GM11168 (cell line): ENCODE measurements at regions not wholly inside any gene's neighbourhood (a gene's known extent, or its start where the extent isn't known, plus 50 kb on each side); places are given as distances from the start of the nearest gene placed in this dataset.
"Not testable (repeated sequence)": the region's sequence is repeated elsewhere in the genome, so short reads cannot be mapped to it uniquely, and the experiment has no call there.

Experiments
- in situ Hi-C: fragments of 300-500 bp; cut with MboI; formaldehyde crosslinking; loops from one replicate; pipeline ENCODE4 v1.12.0; 2022; ENCODE audit warnings: low sequenced_read_pairs; ENCODE audit not compliant: unreplicated experiment

- in situ Hi-C loops: not testable (repeated sequence)
Measured at GRCh38 chr10:125518397-125518796, 164.6 kb downstream of the TEX36 start.

- in situ Hi-C loops: no loop called here
Measured at GRCh38 chr10:125515571-125515970, 167.4 kb downstream of the TEX36 start.

GRCh38 chr10:125514206-125515162 is 168.5 kb downstream of the TEX36 start:
- in situ Hi-C loops: no loop called here

- in situ Hi-C loops: no loop called here
Measured at GRCh38 chr10:125513429-125514182, 169.4 kb downstream of the TEX36 start.

GRCh38 chr10:125510998-125511397 is 172.0 kb downstream of the TEX36 start:
- in situ Hi-C loops: no loop called here

GRCh38 chr10:125505648-125506047 is 177.3 kb downstream of the TEX36 start:
- in situ Hi-C loops: no loop called here

GRCh38 chr10:125502276-125502675 is 180.7 kb downstream of the TEX36 start:
- in situ Hi-C loops: no loop called here

- in situ Hi-C loops: no loop called here
Measured at GRCh38 chr10:125495386-125495785, 187.6 kb downstream of the TEX36 start.

GRCh38 chr10:125494651-125495239 is 188.2 kb downstream of the TEX36 start:
- in situ Hi-C loops: no loop called here

GRCh38 chr10:125491381-125491780 is 191.6 kb downstream of the TEX36 start:
- in situ Hi-C loops: no loop called here

- in situ Hi-C loops: no loop called here
Measured at GRCh38 chr10:125489731-125490130, 193.2 kb downstream of the TEX36 start.

- in situ Hi-C loops: no loop called here
Measured at GRCh38 chr10:125485665-125486064, 197.3 kb downstream of the TEX36 start.

GRCh38 chr10:125484035-125484732 is 198.8 kb downstream of the TEX36 start:
- in situ Hi-C loops: no loop called here

GRCh38 chr10:125482637-125483036 is 200.3 kb downstream of the TEX36 start:
- in situ Hi-C loops: no loop called here

GRCh38 chr10:125482108-125482507 is 200.9 kb downstream of the TEX36 start:
- in situ Hi-C loops: no loop called here

GRCh38 chr10:125479059-125479458 is 203.9 kb downstream of the TEX36 start:
- in situ Hi-C loops: no loop called here

GRCh38 chr10:125475815-125476214 is 207.1 kb downstream of the TEX36 start:
- in situ Hi-C loops: no loop called here

GRCh38 chr10:125473143-125473793 is 209.7 kb downstream of the TEX36 start:
- in situ Hi-C loops: no loop called here

GRCh38 chr10:125472010-125472607 is 210.9 kb downstream of the TEX36 start:
- in situ Hi-C loops: no loop called here
